Vagina (tissue), 2 donors: ENCODE measurements at regions not wholly inside any gene's neighbourhood (a gene's known extent, or its start where the extent isn't known, plus 50 kb on each side); places are given as distances from the start of the nearest gene placed in this dataset.

Experiments used
- POLR2A ChIP-seq, 2 donors: fragments of 450-650 bp; IDR thresholded peaks; one replicate each; pipeline ENCODE4 v1.6.1; 2017; ENCODE audit warnings: antibody characterized with exemption in 2 of 2, mild to moderate bottlenecking in 2 of 2, moderate library complexity in 2 of 2
- TF ChIP-seq, protein P1 (sequence below), 3 experiments: fragments of 450-650 bp in 2 of 3; fragments of 200-600 bp in 1 of 3; sonication (generic) in 1 of 3; IDR thresholded peaks; one replicate each; pipeline ENCODE4 v1.5.1; 2017 to 2019; ENCODE audit warnings: antibody characterized with exemption in 3 of 3, mild to moderate bottlenecking in 2 of 3, moderate library complexity in 2 of 3

- TF ChIP-seq, protein P1, sequence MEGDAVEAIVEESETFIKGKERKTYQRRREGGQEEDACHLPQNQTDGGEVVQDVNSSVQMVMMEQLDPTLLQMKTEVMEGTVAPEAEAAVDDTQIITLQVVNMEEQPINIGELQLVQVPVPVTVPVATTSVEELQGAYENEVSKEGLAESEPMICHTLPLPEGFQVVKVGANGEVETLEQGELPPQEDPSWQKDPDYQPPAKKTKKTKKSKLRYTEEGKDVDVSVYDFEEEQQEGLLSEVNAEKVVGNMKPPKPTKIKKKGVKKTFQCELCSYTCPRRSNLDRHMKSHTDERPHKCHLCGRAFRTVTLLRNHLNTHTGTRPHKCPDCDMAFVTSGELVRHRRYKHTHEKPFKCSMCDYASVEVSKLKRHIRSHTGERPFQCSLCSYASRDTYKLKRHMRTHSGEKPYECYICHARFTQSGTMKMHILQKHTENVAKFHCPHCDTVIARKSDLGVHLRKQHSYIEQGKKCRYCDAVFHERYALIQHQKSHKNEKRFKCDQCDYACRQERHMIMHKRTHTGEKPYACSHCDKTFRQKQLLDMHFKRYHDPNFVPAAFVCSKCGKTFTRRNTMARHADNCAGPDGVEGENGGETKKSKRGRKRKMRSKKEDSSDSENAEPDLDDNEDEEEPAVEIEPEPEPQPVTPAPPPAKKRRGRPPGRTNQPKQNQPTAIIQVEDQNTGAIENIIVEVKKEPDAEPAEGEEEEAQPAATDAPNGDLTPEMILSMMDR (IDR thresholded peaks at IDR 0.05) = no peak
- no peak for TF ChIP-seq POLR2A (IDR thresholded peaks at IDR 0.05)
Observed at GRCh38 chr10:78283069-78283682, 249.5 kb downstream of the RPS24 start.
